ENCODE measurements at regions not wholly inside any gene's neighbourhood (a gene's known extent, or its start where the extent isn't known, plus 50 kb on each side); places are given as distances from the start of the nearest gene placed in this dataset.

DNA sequence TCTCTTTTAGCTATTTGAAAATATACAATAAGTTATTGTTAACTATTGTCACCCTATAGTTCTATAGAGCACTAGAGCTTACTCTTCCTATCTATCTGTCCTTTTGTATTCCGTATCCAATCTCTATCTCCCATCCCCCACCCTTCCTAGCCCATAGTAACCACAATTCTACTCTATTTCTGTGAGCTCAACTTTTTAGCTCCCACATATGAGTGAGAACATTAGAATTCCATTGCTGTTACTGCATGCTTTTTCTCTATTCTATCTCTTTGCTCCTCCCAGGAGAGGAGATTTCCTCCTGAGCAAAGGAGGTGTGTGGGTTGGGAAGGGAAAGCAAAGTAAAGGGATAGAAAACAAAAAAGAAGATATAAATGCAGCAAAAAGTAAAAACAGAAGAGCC is 105.6 kb upstream of the SLC4A7 start:
- no peak for DNase-seq (ENCODE audit: extremely low read depth, low read depth)

DNA sequence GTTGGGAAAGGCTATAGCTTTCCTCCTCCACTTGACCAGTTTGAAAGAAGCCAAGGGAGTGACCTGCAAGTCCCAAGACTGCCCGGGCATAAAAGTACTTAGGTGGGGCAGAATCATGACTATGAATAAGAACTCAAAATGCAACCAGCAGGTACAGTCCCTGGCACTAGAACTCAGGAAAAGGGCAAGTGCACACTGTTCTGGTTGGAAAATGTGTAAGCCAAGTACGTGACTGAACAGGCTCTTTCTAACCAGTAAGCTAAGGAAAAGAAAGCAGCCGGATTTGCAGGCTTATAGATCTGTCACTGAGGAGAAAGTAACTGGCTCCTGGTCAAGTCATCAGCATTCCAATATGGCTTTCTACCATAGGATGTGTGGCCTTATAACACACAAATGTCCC is 101.2 kb upstream of the SLC4A7 start:
- DNase-seq (ENCODE audit: extremely low read depth, low read depth): no peak
- TF ChIP-seq, protein P1, sequence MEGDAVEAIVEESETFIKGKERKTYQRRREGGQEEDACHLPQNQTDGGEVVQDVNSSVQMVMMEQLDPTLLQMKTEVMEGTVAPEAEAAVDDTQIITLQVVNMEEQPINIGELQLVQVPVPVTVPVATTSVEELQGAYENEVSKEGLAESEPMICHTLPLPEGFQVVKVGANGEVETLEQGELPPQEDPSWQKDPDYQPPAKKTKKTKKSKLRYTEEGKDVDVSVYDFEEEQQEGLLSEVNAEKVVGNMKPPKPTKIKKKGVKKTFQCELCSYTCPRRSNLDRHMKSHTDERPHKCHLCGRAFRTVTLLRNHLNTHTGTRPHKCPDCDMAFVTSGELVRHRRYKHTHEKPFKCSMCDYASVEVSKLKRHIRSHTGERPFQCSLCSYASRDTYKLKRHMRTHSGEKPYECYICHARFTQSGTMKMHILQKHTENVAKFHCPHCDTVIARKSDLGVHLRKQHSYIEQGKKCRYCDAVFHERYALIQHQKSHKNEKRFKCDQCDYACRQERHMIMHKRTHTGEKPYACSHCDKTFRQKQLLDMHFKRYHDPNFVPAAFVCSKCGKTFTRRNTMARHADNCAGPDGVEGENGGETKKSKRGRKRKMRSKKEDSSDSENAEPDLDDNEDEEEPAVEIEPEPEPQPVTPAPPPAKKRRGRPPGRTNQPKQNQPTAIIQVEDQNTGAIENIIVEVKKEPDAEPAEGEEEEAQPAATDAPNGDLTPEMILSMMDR (IDR thresholded peaks at IDR 0.05; ENCODE audit: low read depth, low read length): no peak

More for the DNA sequence above, 105.6 kb upstream of the SLC4A7 start:
- TF ChIP-seq, protein P1 (IDR thresholded peaks at IDR 0.05; ENCODE audit: low read depth, low read length): no peak

DNA sequence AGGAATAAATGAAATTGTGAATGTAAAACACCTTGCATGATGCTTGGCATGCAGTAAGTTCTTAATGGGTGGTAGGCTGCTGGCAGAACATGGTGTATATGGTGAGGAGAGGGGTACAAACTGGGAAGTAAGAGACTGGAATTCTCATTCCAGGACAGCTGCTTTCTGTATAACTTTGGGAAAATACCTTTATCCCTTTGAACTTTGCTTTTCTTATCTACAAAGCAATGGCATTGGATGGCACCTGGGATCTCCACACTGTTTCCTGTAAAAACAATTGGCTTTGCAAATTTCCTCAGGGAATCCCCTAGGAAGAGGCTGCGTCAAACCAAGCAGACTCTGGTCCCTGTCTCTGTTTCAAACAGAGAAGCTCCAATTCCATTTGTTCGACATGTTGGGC is 100.7 kb upstream of the SLC4A7 start:
- TF ChIP-seq, protein P1 (IDR thresholded peaks at IDR 0.05; ENCODE audit: low read depth, low read length): no peak

DNA sequence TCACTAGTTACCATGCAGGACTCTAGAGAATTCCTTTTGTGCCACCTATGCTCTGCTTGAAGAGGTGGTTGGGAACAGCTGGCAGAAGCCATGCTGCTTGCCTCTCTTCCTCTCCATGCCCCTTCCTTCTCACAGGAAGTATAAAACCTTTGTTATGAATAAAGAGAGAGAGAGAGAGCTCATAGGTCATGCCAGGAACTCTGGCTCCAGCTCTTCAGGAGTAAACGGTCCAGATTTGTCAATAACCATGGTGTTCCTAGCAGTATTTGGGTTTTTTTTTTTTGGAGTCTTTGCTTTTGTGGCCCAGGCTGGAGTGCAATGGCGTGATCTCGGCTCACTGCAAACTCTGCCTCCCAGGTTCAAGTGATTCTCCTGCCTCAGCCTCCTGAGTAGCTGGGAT is 97.7 kb upstream of the SLC4A7 start:
- no peak for DNase-seq (ENCODE audit: extremely low read depth, low read depth)
- TF ChIP-seq, protein P1 (IDR thresholded peaks at IDR 0.05; ENCODE audit: low read depth, low read length): no peak

More for the DNA sequence above, 100.7 kb upstream of the SLC4A7 start:
- no peak for DNase-seq (ENCODE audit: extremely low read depth, low read depth)

DNA sequence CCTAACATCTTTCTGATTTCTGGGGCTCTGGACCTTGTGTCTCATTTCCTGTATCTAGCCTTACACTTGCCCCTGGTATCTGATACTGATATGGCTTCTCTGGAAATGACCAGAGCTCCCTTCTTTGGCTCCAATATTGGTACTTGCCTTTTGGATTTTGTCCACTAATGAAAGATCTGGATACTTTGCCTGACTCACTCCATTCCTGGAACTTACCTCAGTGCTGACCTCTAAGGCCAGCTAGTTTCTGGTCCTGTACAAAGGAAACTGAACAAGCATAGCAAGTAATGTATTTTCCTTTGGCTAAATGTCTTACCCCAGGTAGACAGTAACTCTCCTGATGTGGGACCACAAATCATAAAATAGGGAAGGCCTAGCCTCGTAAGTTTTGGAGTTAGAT is 93.8 kb upstream of the SLC4A7 start:
- TF ChIP-seq, protein P1 (IDR thresholded peaks at IDR 0.05; ENCODE audit: low read depth, low read length): no peak
- DNase-seq (ENCODE audit: extremely low read depth, low read depth): no peak

DNA sequence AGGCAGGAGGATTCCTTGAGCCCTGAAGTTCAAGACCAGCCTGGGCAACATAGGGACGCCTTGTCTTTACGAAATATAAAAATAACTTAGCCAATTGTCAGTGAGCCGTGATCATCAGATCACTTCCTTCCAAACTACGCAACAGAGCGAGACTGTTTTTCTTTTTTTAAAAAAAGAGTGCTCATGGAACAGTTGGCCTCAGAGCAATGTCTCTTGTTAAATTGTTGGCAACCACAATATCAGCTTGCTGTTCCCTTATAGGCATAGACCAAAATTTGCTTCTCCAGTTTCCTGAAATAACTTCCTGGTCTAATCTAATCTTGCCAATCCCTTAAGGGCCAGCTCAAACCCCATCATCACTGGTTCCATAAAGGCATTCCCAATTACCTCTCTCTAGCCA is 93.3 kb upstream of the SLC4A7 start:
- TF ChIP-seq, protein P1 (IDR thresholded peaks at IDR 0.05; ENCODE audit: low read depth, low read length): no peak
- no peak for DNase-seq (ENCODE audit: extremely low read depth, low read depth)

DNA sequence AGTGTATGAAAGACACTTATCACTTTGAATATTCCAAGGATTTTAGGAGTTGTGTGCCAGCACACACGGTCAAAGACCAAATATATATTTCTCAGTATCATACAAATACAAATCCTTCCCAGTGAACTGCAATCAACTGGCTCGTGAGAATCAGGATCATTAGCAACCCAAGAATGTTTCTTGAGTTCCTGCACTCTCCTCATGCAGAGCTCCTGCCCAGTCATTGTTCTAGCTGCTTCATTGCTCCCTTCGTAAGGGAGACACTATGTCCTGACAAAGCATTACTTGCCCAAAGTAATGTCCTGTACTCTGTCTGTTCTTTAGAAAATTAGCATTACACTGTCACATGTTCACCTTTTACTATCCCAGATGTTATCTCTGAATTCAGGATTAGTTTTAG is 92.0 kb upstream of the SLC4A7 start:
- TF ChIP-seq, protein P1 (IDR thresholded peaks at IDR 0.05; ENCODE audit: low read depth, low read length): no peak
- DNase-seq (ENCODE audit: extremely low read depth, low read depth): no peak

All from AG09319 (cell line).